ENCODE measurements at regions not wholly inside any gene's neighbourhood (a gene's known extent, or its start where the extent isn't known, plus 50 kb on each side); places are given as distances from the start of the nearest gene placed in this dataset.

GRCh38 chr7:84916161-84916560 is 270.7 kb downstream of the SEMA3D start:
- TF ChIP-seq POLR2A (IDR thresholded peaks at IDR 0.05; ENCODE audit: low read length) (no peak), GATA1 (IDR thresholded peaks at IDR 0.05; ENCODE audit: low read depth, low read length) (no peak)
